Keratinocyte (primary cell): ENCODE measurements at regions not wholly inside any gene's neighbourhood (a gene's known extent, or its start where the extent isn't known, plus 50 kb on each side); places are given as distances from the start of the nearest gene placed in this dataset.

ENCODE experiments used
- EZH2 ChIP-seq: IDR thresholded peaks from one replicate; pipeline ENCODE4 v1.6.1; 2012; ENCODE audit warnings: inconsistent platforms, mild to moderate bottlenecking, low read length, moderate library complexity
- TF ChIP-seq, protein P1 (sequence below), 3 experiments: IDR thresholded peaks in 1 of 3; conservative IDR thresholded peaks in 1 of 3; optimal IDR thresholded peaks in 1 of 3; 2 replicates in 2 of 3; 3 replicates in 1 of 3; pipeline versions ENCODE3 to v1.5.1; 2011; ENCODE audit warnings: low read length in 3 of 3, mild to moderate bottlenecking in 3 of 3, moderate library complexity in 2 of 3, control low read depth in 1 of 3, inconsistent platforms in 1 of 3; ENCODE audit not compliant: insufficient read depth in 2 of 3; ENCODE audit errors: extremely low read depth in 1 of 3

DNA sequence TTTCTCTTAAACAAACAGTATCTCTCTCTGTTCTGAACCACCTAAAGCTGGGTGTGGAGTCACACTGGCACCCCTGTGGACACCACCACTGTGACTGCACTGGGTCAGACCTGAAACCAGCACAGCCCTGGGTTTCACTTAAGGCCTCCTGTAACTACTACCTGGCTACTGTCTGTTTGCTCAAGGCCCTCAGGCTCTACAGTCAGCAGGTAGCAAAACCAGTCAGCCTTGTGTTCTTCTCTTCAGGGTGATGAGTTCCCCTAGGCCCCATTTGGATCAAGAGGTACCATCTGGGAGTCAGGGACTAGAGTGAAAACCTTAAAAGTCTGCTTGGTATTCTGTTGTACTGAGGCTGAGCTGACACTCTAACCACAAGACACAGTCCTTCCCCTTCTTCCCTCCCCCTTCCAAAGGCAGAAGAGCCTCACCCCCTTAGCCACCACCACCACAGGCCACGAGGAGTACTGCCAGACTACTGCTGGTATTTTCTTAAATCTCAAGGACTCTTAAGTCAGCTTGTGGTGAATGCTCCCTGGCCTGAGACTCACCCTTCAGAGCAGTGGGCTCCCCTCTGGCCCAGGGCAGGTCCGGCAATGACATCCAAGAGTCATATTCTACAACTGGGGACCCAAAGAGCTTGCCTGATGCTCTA, 153.2 kb upstream of the MON1B start:
- TF ChIP-seq, protein P1, sequence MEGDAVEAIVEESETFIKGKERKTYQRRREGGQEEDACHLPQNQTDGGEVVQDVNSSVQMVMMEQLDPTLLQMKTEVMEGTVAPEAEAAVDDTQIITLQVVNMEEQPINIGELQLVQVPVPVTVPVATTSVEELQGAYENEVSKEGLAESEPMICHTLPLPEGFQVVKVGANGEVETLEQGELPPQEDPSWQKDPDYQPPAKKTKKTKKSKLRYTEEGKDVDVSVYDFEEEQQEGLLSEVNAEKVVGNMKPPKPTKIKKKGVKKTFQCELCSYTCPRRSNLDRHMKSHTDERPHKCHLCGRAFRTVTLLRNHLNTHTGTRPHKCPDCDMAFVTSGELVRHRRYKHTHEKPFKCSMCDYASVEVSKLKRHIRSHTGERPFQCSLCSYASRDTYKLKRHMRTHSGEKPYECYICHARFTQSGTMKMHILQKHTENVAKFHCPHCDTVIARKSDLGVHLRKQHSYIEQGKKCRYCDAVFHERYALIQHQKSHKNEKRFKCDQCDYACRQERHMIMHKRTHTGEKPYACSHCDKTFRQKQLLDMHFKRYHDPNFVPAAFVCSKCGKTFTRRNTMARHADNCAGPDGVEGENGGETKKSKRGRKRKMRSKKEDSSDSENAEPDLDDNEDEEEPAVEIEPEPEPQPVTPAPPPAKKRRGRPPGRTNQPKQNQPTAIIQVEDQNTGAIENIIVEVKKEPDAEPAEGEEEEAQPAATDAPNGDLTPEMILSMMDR (optimal IDR thresholded peaks at IDR 0.05 in 1 of 3, IDR thresholded peaks at IDR 0.05 in 1 of 3, conservative IDR thresholded peaks at IDR 0.05 in 1 of 3; ENCODE audit: extremely low read depth in 1 of 3, insufficient read depth in 2 of 3, low read length in 3 of 3) = no peak
- no peak for TF ChIP-seq EZH2
